Amniotic stem cell (primary cell): ENCODE measurements at regions not wholly inside any gene's neighbourhood (a gene's known extent, or its start where the extent isn't known, plus 50 kb on each side); places are given as distances from the start of the nearest gene placed in this dataset.
A peak's percentile ranks its signal among the peaks of the same experiment; 100 is the strongest.
"Not testable (repeated sequence)": the region's sequence is repeated elsewhere in the genome, so short reads cannot be mapped to it uniquely, and the experiment has no call there.

Experiments used
- DNase-seq: peaks from one replicate; lab custom pipeline; 2025; lab: John Stamatoyannopoulos, UW

DNA sequence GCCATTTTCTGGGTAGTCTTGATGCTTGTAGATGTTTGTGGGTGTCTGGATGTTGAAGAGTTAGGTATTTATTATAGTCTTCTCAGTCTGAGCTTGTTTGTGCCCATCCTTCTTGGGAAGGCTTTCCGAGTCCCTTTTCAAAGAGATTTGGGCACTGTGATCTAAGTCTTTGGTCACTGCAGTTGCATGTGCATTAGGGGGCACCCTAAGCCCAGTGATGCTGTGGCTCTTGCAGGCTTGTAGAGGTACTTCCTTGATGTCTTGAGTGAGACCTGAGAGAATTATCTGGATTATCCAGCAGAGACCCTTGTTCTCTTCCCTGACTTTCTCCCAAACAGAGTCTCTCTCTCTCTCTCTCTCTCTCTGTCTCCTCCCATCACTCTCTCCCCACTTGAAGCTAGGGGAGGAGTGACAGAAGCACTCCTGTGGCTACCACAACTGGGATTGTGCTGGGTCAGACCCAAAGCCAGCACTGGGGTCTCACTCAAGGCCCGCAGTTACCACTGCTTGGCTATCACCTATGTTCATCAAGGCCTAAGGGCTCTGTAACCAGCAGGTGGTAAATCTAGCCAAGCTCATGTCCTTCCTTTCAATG is 68.5 kb downstream of the TMCO5A start:
- DNase-seq = no peak

DNA sequence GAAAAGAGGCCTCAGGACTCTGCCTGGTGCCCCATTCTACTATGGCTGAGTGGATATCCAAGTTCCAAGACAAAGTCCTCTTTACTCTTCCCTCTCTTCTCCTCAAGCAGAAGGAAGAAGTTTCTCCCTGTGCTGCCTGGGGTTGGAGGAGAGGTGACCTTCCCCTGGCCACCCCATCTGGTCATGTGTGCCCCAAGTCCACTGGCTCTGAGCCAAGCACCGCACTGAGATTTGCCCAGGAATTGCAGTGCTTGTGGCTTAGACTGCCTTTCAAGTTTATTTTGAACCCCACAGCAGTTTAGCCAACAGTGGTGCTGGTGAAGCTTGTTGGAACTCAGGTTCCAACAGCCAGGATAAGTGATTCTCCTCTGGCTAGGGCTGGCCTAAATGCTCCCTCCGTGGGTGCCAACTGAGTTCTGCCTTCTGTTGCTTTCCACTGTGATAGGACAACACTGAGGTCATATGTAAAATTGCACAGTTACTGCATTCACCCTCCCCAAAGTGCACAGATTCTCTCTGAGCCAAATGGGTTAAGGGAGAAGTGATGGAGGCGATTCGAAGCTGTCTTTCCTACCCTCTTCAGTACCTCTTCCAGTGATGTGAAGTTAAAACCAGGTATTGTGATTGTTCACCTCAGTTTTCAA is 69.9 kb downstream of the TMCO5A start:
- no peak for DNase-seq

DNA sequence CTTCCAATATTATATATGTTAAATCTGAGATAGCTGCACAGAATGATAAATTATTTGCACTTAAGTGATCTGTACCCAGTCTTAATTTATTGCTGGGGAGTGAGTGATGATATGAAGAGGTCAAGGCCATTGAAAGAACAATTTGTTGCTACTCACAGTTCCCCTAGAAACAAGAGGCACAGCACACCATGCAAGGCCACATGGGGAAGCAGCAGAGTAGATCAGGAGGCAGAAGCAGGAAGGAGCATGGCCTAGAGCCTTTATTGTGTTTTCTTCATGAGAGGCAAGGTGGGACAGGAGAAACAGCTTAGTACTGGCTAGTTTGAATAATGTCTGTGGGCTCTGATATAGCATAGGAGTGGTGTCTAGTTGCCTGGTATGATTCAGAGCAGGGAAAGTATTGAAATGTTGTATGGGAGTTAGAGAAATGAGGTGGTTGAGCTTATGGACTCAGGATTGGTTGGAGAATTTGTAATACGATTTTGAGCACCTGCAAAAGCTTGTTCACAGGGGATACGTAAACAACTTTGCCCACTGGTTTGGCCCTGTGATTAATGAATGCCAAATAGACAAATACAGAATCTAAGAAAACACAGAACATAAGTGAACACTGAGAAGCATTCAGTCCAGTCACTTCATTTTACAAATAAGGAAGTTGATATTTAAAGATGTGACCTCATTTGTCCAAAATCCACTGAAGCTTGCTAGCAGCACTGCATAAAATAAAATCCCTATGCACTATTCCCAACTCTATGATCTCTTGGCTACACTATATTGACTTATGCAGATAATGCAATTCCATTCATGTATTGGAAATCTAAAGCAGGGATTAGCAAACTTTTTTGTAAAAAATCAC is 71.7 kb downstream of the TMCO5A start:
- DNase-seq = no peak

DNA sequence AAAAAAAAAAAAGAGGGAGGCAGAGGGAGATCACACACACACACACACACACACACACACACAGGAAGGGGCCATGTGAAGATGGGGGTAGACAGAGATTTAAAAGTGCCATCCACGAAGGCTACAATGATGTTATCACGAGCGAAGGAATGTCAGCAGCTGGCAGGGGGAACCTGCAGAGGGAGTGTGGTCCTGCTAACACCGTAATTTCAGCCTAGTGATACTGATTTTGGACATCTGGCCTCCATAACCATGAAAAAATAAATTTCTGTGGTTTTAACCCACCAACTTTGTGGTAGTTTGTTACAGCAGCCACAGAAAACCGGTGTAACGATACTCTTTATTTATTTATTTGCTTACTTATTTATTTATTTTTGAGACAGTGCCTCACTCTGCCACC is 76.0 kb downstream of the TMCO5A start:
- no peak for DNase-seq

DNA sequence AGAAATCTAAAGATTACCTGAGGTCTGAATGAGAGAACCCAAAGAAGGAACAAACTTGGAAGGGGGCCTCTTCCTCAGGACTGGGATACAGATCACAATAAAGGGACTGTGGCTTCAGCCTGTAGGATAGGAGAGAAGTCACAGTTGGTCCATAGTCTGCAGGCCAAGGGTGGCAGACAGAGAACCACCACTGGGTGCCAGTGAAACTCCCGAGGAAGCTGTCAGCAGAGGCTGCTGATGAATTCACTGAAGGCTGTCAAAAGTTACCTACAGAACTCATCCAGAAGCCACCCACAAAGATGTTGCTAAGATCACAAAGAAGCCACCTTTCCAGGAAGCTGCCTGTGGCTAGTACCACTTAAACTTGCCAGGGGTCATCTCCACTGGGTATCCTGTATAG is 78.5 kb downstream of the TMCO5A start:
- DNase-seq = no peak

DNA sequence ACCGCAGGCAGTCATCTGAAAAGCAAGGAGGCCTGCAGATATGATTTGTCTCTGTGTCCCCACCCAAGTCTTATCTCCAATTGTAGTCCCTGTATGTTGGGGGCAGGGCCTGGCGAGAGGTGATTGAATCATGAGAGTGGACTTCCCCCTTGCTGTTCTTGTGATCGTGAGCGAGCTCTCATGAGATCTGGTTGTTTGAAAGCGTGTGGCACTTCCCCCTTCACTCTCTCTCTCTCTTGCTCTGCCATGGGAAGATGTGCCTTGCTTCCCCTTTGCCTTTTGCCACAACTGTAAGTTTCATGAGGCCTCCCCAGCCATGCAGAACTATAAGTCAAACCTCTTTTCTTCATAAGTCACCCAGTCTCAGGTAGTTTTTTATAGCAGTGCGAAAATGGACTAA is 83.3 kb downstream of the TMCO5A start:
- no peak for DNase-seq

GRCh38 chr15:38019066-38019465 is 84.6 kb downstream of the TMCO5A start:
- DNase-seq = no peak

DNA sequence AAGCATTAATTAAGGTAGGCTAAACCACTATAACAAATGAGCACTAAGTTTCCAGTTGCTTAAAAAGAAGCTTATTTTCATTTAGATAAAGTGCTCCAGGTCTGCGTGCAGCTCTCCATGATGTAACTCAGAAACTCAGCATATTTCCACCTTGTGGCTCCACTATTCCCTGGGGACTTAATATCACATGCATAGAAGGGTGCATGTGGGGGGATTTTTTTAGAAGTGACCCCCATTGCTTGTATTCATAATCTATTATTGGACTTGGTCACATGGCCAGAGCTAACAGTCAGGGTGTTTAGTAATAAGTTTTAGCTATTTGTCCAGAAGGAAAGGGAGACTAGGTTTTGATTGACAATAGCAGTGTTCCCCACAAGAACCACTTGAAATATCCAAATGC is 86.8 kb downstream of the TMCO5A start:
- no peak for DNase-seq

DNA sequence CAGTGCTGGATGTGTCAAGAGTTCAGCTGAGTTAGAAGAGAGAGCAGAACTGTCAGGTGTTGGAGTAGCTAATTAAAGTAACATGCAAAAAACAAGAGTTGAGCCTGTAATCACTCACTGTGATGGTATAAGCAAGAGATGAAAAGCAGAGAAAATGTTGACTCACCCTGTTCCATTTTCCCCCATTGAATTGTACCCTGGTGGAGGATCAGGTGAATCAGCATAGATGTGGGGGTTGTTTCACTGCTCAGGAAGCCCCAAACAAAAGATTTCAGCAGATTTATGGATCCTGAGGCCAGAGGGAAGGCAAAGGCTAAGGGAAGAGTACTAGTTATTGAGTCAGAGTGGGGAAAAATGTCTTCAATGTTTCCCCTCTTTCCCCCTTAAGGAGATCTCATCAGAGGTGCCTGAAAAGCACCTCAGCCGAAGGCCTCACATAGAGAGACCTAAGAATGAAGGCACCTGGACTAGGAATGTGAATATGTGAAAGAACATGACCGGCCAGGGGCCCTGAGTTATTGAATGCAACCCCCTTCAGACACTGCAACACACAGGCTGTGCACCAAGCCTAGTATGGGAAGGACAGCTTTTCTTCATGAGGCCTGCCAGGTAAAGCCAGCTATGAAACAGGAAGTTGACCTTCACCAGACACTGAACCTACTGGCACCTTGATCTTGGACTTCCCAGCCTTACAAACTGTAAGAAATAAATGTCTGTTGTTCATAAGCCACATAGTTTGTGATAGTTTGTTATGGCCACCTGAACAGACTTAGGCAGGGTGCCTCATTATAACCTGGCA is 90.1 kb downstream of the TMCO5A start:
- DNase-seq = no peak

GRCh38 chr15:38025656-38026055 is 91.2 kb downstream of the TMCO5A start:
- DNase-seq = not testable (repeated sequence)

DNA sequence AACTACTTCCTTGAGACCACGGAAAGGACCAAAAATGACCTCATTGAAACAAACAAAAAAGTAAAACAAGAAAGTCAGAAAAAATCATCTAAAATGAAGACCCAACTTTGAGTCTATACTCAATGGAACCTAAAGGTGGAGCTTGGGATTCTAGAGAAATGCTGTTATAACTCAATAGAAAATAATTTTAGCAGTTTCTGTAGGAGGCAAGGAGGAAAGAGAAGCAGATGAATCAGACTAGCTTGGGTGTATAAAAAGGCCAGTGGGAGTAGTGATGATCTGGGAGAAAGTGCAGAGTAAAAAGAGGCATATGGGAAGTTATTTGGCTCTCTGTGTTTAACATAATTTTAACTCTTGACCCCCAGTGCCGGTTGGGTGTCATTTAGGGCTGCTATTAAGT is 94.4 kb downstream of the TMCO5A start:
- DNase-seq = no peak

DNA sequence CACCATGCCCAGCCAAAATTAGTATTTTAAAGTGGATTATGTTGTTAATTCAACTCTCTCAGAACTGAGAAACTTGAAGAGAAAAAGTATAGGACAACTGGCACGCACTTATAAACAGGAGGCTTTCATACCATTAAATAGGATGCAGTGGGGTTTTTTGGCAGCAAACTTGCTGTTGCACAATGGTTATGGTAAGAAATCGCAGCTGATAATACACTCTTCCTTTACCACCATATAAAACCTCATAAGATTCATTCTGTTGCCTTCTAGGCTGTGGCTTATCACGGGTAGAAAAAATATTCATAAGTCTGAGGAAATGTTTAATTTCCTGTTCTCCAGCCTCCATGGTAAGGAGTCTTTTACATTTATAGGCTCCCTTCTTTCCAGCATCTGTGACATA is 95.3 kb downstream of the TMCO5A start:
- DNase-seq = no peak

DNA sequence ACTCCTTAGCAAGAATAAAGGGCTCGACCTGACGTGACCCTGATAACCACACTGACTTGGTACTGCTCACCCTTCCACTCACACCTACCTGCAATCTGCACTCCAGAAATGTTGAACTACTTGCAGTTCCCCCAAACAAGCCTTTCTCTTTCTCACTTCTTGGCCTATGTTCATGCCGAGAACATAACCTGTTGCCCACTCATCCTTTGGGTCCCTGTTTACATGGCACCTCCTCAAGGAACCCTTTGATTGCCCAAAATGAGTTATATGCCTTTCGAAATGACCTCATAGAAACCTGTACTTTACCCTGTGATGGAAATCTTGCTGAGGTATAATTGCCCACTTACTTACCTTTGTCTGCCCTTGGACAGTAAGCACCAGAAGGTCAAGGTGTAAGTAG is 96.2 kb downstream of the TMCO5A start:
- DNase-seq = no peak

DNA sequence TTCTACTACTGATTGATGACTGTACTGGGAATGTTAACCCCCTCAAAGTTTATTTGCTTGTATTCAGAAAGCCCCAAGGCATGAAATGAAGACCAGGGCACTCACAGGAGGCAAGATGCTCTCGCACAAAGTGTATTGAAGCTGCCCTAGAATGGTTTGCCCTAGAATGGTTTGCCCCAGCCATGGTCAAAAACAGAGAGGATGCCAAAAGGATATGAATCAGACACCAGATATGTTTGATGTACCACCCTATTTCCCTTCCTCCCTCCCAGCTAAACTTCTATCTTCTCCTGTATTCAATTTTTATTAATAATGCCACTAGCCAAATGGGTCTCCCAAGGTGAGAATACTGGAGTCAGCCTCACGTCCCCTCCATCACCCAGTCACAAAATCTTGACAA is 101.3 kb downstream of the TMCO5A start:
- no peak for DNase-seq

GRCh38 chr15:38036790-38037338 is 102.4 kb downstream of the TMCO5A start:
- DNase-seq = no peak

- DNase-seq = peak; percentile 46
Observed at GRCh38 chr15:38038659-38039442, 104.4 kb downstream of the TMCO5A start.

DNA sequence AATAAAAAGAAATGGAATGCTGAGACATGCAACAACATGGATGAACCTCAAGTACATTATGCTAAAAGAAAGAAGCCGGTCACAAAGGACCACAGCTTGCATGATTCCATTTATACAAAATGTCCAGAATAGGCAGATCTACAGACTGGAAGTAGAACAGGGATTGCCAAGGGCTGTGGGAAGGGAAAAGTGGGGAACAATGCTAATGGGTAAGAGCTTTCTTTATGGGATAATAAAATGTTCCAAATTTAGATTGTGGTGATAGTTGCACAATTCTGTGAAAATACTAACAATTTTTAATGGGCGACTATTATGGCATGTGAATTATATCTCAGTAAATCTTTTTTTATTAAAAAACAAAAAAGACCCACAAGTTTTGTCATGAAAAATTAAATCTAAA is 106.2 kb downstream of the TMCO5A start:
- DNase-seq = no peak

DNA sequence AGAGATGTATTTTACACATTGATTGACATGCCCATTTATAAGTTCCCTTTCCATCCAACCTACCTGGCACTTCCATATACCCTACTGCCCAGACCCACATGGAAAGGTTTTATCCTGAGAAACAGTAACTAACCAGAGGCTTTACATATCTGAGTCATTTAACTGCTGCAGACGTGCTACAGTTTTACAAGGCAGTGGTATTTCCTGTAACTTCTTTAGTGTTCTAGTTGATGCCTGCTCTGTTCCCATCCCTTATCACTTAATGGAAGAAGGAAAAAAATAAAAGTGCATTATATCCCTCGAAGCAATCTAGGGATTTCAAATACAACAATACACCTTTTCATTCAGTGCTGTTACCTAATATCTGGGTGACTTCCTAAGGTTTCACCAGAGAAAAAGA is 107.1 kb downstream of the TMCO5A start:
- peak; percentile 32 for DNase-seq

GRCh38 chr15:38042211-38042610 is 107.8 kb downstream of the TMCO5A start:
- DNase-seq = no peak

- DNase-seq = no peak
Observed at GRCh38 chr15:38042707-38043445, 108.4 kb downstream of the TMCO5A start.
